Ishikawa (cell line): ENCODE measurements at regions not wholly inside any gene's neighbourhood (a gene's known extent, or its start where the extent isn't known, plus 50 kb on each side); places are given as distances from the start of the nearest gene placed in this dataset.

Source experiments
- CEBPB ChIP-seq: IDR thresholded peaks from 2 replicates; pipeline ENCODE4 v1.6.1; 2012
- CREB1 ChIP-seq: IDR thresholded peaks from 2 replicates; pipeline ENCODE4 v1.6.1; 2012; ENCODE audit warnings: low read depth
- EGR1 ChIP-seq: IDR thresholded peaks from 2 replicates; pipeline ENCODE4 v1.6.1; 2012
- EP300 ChIP-seq: IDR thresholded peaks from 2 replicates; pipeline ENCODE4 v1.6.1; 2012; ENCODE audit warnings: borderline replicate concordance
- FOXM1 ChIP-seq: IDR thresholded peaks from 2 replicates; pipeline ENCODE4 v1.6.1; 2012; ENCODE audit warnings: low read depth, borderline replicate concordance
- MAX ChIP-seq: IDR thresholded peaks from 2 replicates; pipeline ENCODE4 v1.6.1; 2012
- NFIC ChIP-seq: IDR thresholded peaks from 2 replicates; pipeline ENCODE4 v1.6.1; 2012
- RAD21 ChIP-seq: IDR thresholded peaks from 2 replicates; pipeline ENCODE4 v1.6.1; 2012; ENCODE audit warnings: low read depth
- REST ChIP-seq: IDR thresholded peaks from 2 replicates; pipeline ENCODE4 v1.6.1; 2012; ENCODE audit warnings: low read depth, mild to moderate bottlenecking
- TAF1 ChIP-seq: IDR thresholded peaks from 2 replicates; pipeline ENCODE4 v1.6.1; 2012; ENCODE audit warnings: low read depth, mild to moderate bottlenecking
- TCF12 ChIP-seq: IDR thresholded peaks from 2 replicates; pipeline ENCODE4 v1.6.1; 2012; ENCODE audit warnings: low read depth
- TEAD4 ChIP-seq: IDR thresholded peaks from 2 replicates; pipeline ENCODE4 v1.6.1; 2012
- YY1 ChIP-seq: IDR thresholded peaks from 2 replicates; pipeline ENCODE4 v1.6.1; 2012; ENCODE audit warnings: low read depth
- ZBTB7A ChIP-seq: IDR thresholded peaks from 2 replicates; pipeline ENCODE4 v1.6.1; 2012; ENCODE audit warnings: low read depth
- TF ChIP-seq, protein P1 (sequence below): IDR thresholded peaks from 2 replicates; pipeline ENCODE4 v1.6.1; 2012

DNA sequence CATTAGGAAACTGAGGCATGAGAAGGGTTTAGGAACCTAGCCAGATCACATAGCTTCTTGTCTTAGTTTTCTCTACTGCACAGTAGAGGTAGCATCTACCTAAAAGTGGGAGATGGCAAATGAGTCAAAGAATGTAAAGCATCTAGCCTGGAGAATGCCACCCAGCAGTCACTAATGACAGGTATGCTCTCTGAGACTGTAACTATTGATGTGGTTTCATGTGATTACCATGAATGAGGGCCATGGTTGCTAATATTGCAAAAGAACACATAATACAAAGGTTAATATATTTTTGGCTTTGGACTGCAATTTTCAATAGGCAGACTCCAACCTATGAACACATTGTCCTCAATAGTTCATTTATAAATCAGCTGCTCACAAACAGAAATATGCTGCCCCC, 389.9 kb downstream of the GRIN2B start:
- TF ChIP-seq TEAD4, result peak; percentile 32; the same call in 1 of the 2 replicates
- no peak for TF ChIP-seq TCF12
- TF ChIP-seq TAF1, result no peak
- no peak for TF ChIP-seq YY1

GRCh38 chr12:13591059-13591458, 390.3 kb downstream of the GRIN2B start:
- TF ChIP-seq TAF1 (no peak), EGR1 (no peak), FOXM1 (no peak), TEAD4 (no peak), YY1 (no peak), NFIC (no peak), TCF12 (no peak), ZBTB7A (no peak), CEBPB (no peak), EP300 (no peak), CREB1 (no peak), MAX (no peak), REST (no peak), RAD21 (no peak)
- TF ChIP-seq, protein P1, sequence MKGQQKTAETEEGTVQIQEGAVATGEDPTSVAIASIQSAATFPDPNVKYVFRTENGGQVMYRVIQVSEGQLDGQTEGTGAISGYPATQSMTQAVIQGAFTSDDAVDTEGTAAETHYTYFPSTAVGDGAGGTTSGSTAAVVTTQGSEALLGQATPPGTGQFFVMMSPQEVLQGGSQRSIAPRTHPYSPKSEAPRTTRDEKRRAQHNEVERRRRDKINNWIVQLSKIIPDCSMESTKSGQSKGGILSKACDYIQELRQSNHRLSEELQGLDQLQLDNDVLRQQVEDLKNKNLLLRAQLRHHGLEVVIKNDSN, result no peak

- no peak for TF ChIP-seq EP300
- no peak for TF ChIP-seq RAD21
- TF ChIP-seq TAF1, result no peak
- TF ChIP-seq TEAD4, result no peak
- no peak for TF ChIP-seq CREB1
- no peak for TF ChIP-seq YY1
Measured at GRCh38 chr12:13588574-13588973, 392.0 kb downstream of the EMP1 start.

GRCh38 chr12:13587721-13588390, 391.3 kb downstream of the EMP1 start:
- TF ChIP-seq YY1 (no peak), CREB1 (no peak), TEAD4 (peak; percentile 70)

DNA sequence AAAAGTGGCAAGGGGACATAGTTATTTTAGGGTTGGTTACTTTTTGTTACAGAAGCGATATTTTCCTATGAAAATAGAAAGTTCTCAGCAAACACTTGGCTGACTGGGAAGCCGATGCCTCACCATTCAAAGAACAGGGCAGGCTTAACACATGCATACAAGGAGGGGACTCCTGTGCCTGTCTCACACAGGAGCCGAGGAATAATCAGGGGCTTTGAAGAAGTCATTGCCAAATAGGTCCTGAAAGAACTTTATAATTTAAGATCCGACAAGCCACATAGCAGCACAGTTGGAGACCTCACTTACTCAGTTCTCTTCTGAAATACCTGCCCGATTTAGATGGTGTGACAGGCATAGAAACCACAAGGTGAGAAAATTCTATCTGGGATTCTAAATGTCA, 389.8 kb downstream of the EMP1 start:
- TF ChIP-seq CREB1 (no peak), RAD21 (no peak), MAX (no peak), REST (no peak), TAF1 (no peak), ZBTB7A (no peak), EGR1 (no peak)
- TF ChIP-seq, protein P1, result no peak

- TF ChIP-seq TCF12, result no peak
- no peak for TF ChIP-seq ZBTB7A
- TF ChIP-seq TAF1, result no peak
- no peak for TF ChIP-seq TEAD4
- TF ChIP-seq FOXM1, result no peak
- TF ChIP-seq CREB1, result no peak
- TF ChIP-seq EP300, result no peak
- TF ChIP-seq, protein P1, result no peak
- no peak for TF ChIP-seq NFIC
- no peak for TF ChIP-seq CEBPB
- TF ChIP-seq MAX, result no peak
- no peak for TF ChIP-seq RAD21
- no peak for TF ChIP-seq YY1
- no peak for TF ChIP-seq EGR1
- no peak for TF ChIP-seq REST
Measured at GRCh38 chr12:13584541-13584940, 388.0 kb downstream of the EMP1 start.
